Gastrocnemius medialis (tissue), 4 donors: ENCODE measurements at regions not wholly inside any gene's neighbourhood (a gene's known extent, or its start where the extent isn't known, plus 50 kb on each side); places are given as distances from the start of the nearest gene placed in this dataset.

Source experiments
- CTCF ChIP-seq, 5 experiments: fragments of 450-650 bp in 3 of 5; fragments of 200-600 bp in 2 of 5; sonication (generic) in 2 of 5; IDR thresholded peaks in 4 of 5; conservative IDR thresholded peaks in 1 of 5; 1 replicate in 4 of 5; 2 replicates in 1 of 5; pipeline ENCODE4 v1.5.1; 2016 to 2019; ENCODE audit warnings: antibody characterized with exemption in 5 of 5, mild to moderate bottlenecking in 3 of 5, moderate library complexity in 3 of 5
- POLR2A ChIP-seq, 2 donors: fragments of 450-650 bp; IDR thresholded peaks; one replicate each; pipeline ENCODE4 v1.6.1; 2017; ENCODE audit warnings: antibody characterized with exemption in 2 of 2, mild to moderate bottlenecking in 2 of 2, moderate library complexity in 2 of 2

DNA sequence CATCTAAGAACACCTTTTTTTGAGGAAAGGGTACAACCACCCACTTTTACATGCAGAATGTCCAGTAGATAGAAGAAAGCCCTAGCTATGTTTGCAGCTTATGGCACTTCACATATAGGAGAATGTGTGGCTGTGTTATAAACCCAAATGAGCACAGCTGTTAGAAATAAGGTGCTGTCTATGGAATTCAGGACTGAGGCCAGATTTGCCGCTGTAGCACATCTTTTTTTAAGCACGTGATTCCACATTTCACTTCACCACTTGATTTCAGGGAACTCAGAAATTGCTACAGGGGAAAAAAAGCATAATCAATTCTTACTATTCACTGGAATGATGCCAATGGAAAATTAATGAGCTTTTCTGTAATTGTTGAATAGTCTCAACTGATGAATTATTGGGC, 147.2 kb upstream of the ADAMTS5 start:
- TF ChIP-seq CTCF (IDR thresholded peaks at IDR 0.05 in 4 of 5, conservative IDR thresholded peaks at IDR 0.05 in 1 of 5) (no peak), POLR2A (IDR thresholded peaks at IDR 0.05) (no peak)
